Heart left ventricle (tissue), 13 donors: ENCODE measurements at regions not wholly inside any gene's neighbourhood (a gene's known extent, or its start where the extent isn't known, plus 50 kb on each side); places are given as distances from the start of the nearest gene placed in this dataset.

ENCODE experiments used
- POLR2A ChIP-seq, 2 donors: fragments of 450-650 bp; IDR thresholded peaks; one replicate each; pipeline ENCODE4 v1.6.1; 2017; ENCODE audit warnings: antibody characterized with exemption in 2 of 2, mild to moderate bottlenecking in 2 of 2, moderate library complexity in 2 of 2
- TF ChIP-seq, protein P1 (sequence below), 12 donors: fragments of 200-600 bp; sonication (generic) in 4 of 12; IDR thresholded peaks; one replicate each; pipeline versions ENCODE4 v1.5.0 to v1.8.0; 2018 to 2022; ENCODE audit warnings: antibody characterized with exemption in 12 of 12, mild to moderate bottlenecking in 5 of 12
- donor health status: ischemic (EF 13 %, LVEDD 7.1; RV severe dilation, severe dysfunction).
- donor health status: DM: no; HTN: yes; CAD: no.
- donor health status: DM: no; HTN: no; CAD: no.
- donor health status: ischemic (EF 25% LVEDD 6.9; RV normal size, moderate dysfunction).
- donor health status: ischemic (EF 25% LVEDD 5.7; RV mildly dilated, moderate dysfunction).
- donor health status: ischemic (EF 35%, LVEDD 5.7; RV mildly dilated, moderate dysfunction).
- donor health status: nonischemic (EF 11% LVEDD 7.7; RV severe dilation, severe dysfunction).
- donor health status: DM: yes; HTN: yes; CAD: no.
- donor health status: PGD.
- donor health status: ischemic (EF 29% LVEDD 5.4; RV normal size, mild dysfunction).
- donor health status: nonischemic (EF 23%, LVEDD 6.1; RV moderate dilation, normal function).

GRCh38 chr5:67752357-67752708 is 463.2 kb upstream of the PIK3R1 start:
- TF ChIP-seq, protein P1, sequence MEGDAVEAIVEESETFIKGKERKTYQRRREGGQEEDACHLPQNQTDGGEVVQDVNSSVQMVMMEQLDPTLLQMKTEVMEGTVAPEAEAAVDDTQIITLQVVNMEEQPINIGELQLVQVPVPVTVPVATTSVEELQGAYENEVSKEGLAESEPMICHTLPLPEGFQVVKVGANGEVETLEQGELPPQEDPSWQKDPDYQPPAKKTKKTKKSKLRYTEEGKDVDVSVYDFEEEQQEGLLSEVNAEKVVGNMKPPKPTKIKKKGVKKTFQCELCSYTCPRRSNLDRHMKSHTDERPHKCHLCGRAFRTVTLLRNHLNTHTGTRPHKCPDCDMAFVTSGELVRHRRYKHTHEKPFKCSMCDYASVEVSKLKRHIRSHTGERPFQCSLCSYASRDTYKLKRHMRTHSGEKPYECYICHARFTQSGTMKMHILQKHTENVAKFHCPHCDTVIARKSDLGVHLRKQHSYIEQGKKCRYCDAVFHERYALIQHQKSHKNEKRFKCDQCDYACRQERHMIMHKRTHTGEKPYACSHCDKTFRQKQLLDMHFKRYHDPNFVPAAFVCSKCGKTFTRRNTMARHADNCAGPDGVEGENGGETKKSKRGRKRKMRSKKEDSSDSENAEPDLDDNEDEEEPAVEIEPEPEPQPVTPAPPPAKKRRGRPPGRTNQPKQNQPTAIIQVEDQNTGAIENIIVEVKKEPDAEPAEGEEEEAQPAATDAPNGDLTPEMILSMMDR (IDR thresholded peaks at IDR 0.05), result no peak
- TF ChIP-seq POLR2A (IDR thresholded peaks at IDR 0.05), result no peak
